ENCODE measurements at regions not wholly inside any gene's neighbourhood (a gene's known extent, or its start where the extent isn't known, plus 50 kb on each side); places are given as distances from the start of the nearest gene placed in this dataset.
A peak's percentile ranks its signal among the peaks of the same experiment; 100 is the strongest.

DNA sequence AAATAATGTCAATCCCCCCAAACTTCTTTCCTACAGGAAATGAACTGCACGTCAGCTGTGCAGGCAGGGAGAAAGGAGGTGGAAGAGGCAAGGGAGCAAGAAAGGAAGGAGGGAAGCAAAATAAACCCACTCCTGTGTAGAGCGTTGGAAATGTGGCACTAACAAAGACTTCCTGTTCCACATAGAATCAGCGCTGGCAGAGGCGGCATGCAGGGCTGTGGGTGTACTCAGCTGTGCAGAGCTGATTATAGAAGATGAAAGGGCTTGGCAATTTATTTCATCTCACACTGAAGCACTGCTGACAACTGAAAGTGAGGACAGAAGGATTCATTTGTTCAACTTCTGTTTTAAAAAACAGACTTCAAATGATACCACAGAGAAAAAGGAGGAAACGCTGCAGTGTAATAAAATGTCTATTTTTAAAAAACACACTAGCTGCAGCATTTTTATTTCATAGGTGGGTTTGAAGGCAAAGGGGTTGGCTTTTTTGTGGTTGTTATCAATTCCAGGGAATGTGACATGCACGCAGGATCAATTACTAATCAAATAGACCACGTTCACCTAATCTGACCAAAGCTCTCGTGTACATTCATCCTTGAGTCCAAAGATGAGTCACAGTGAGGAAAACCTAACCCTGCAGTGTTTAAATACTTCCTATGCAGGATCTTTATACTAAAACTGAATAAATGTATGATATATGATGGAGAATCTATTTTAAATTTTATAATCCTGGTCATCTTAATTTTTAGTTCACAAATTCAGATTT lies 583.5 kb downstream of the ZNF608 start:
- intact Hi-C loops (cut with micrococcal nuclease), result no loop called here
- Histone ChIP-seq H4K20me1 (ENCODE audit: insufficient read depth, low read length) (no peaks in the 10 kb centered on the region), H3K9me3 (replicated peaks in 1 of 2; ENCODE audit: control insufficient read depth in 1 of 2, insufficient read depth in 1 of 2, low read length in 2 of 2) (no peaks in the 10 kb centered on the region), H3K4me1 (ENCODE audit: control insufficient read depth in 1 of 2, insufficient read depth in 2 of 2, low read length in 2 of 2) (peaks cover 0 to 4% of the 10 kb centered on the region in 2 donors), H3K36me3 (replicated peaks in 1 of 2; ENCODE audit: control insufficient read depth in 1 of 2, insufficient read depth in 2 of 2, low read length in 2 of 2) (no peaks in the 10 kb centered on the region), H3K79me2 (ENCODE audit: insufficient read depth, low read length) (no peaks in the 10 kb centered on the region), H3K4me2 (replicated peaks; ENCODE audit: extremely low read depth, low read length, poor library complexity, severe bottlenecking) (peak overlapping the region; percentile 8), H3K9ac (ENCODE audit: insufficient read depth, low read length, poor library complexity, severe bottlenecking) (no peak overlapping the region), H3K27ac (ENCODE audit: low read depth in 1 of 2, low read length in 2 of 2) (no peak overlapping the region), H3K27me3 (ENCODE audit: control insufficient read depth in 2 of 2, insufficient read depth in 2 of 2, low read length in 2 of 2) (no peaks in the 10 kb centered on the region), H3K4me3 (replicated peaks in 1 of 3; ENCODE audit: low read depth in 2 of 3, low read length in 3 of 3) (peak overlapping the region in 2 of 3 experiments; percentile 9 to 29), H2AFZ (ENCODE audit: insufficient read depth, low read depth, low read length, poor library complexity, severe bottlenecking) (peak overlapping the region; percentile 26)
- no peak for DNase-seq
- WGBS (ENCODE audit: insufficient coverage), result 0% methylated on average over 1 of the region's 8 CpGs
- TF ChIP-seq, protein P1, sequence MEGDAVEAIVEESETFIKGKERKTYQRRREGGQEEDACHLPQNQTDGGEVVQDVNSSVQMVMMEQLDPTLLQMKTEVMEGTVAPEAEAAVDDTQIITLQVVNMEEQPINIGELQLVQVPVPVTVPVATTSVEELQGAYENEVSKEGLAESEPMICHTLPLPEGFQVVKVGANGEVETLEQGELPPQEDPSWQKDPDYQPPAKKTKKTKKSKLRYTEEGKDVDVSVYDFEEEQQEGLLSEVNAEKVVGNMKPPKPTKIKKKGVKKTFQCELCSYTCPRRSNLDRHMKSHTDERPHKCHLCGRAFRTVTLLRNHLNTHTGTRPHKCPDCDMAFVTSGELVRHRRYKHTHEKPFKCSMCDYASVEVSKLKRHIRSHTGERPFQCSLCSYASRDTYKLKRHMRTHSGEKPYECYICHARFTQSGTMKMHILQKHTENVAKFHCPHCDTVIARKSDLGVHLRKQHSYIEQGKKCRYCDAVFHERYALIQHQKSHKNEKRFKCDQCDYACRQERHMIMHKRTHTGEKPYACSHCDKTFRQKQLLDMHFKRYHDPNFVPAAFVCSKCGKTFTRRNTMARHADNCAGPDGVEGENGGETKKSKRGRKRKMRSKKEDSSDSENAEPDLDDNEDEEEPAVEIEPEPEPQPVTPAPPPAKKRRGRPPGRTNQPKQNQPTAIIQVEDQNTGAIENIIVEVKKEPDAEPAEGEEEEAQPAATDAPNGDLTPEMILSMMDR (IDR thresholded peaks at IDR 0.05), result no peak
- Mint-ChIP-seq H3K4me1 (peaks cover 9% of the 10 kb centered on the region), H3K9me3 (no peaks in the 10 kb centered on the region), H3K36me3 (no peaks in the 10 kb centered on the region), H3K27ac (peak overlapping the region in 3 of 7 donors; percentile 43 to 71 (median 43)), H3K27me3 (ENCODE audit: low read depth in 3 of 3) (peaks cover 0 to 3% (median 0%) of the 10 kb centered on the region in 3 donors), H3K4me3 (peak overlapping the region; percentile 65 to 84)

DNA sequence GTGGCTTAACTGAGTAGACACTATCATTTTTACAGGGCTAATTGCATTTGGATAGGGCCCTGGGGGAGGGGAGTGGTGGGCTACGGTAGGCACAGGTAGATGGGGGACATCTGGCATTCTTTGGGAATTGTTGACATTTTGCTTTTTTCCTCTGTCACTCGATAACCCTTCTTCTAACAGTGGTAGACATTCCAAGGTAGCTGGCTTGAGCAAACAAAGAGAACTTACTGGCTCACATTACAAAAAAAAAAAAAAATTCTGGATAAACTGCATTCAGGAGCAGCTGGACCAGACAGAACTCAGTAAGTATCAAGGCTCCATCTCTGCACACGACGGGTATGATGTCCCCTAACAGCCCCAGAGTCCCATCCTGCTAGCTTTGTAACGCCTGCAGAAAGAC lies 585.2 kb downstream of the ZNF608 start:
- no peak overlapping the region for H3K4me3 Mint-ChIP-seq
- H3K27me3 Mint-ChIP-seq (ENCODE audit: low read depth in 3 of 3), result peaks cover 0 to 3% (median 0%) of the 10 kb centered on the region in 3 donors
- Histone ChIP-seq H4K20me1 (ENCODE audit: insufficient read depth, low read length) (no peaks in the 10 kb centered on the region), H3K9ac (ENCODE audit: insufficient read depth, low read length, poor library complexity, severe bottlenecking) (no peak overlapping the region), H3K36me3 (replicated peaks in 1 of 2; ENCODE audit: control insufficient read depth in 1 of 2, insufficient read depth in 2 of 2, low read length in 2 of 2) (no peaks in the 10 kb centered on the region), H3K4me1 (ENCODE audit: control insufficient read depth in 1 of 2, insufficient read depth in 2 of 2, low read length in 2 of 2) (peaks cover 0 to 4% of the 10 kb centered on the region in 2 donors), H2AFZ (ENCODE audit: insufficient read depth, low read depth, low read length, poor library complexity, severe bottlenecking) (no peak overlapping the region), H3K4me3 (replicated peaks in 1 of 3; ENCODE audit: low read depth in 2 of 3, low read length in 3 of 3) (no peak overlapping the region), H3K27ac (ENCODE audit: low read depth in 1 of 2, low read length in 2 of 2) (no peak overlapping the region), H3K79me2 (ENCODE audit: insufficient read depth, low read length) (no peaks in the 10 kb centered on the region), H3K9me3 (replicated peaks in 1 of 2; ENCODE audit: control insufficient read depth in 1 of 2, insufficient read depth in 1 of 2, low read length in 2 of 2) (no peaks in the 10 kb centered on the region), H3K4me2 (replicated peaks; ENCODE audit: extremely low read depth, low read length, poor library complexity, severe bottlenecking) (no peak overlapping the region), H3K27me3 (ENCODE audit: control insufficient read depth in 2 of 2, insufficient read depth in 2 of 2, low read length in 2 of 2) (no peaks in the 10 kb centered on the region)
- H3K9me3 Mint-ChIP-seq, result no peaks in the 10 kb centered on the region
- 90% methylated on average over 3 of the region's 5 CpGs for WGBS (ENCODE audit: insufficient coverage)
- H3K27ac Mint-ChIP-seq, result no peak overlapping the region
- intact Hi-C loops (cut with micrococcal nuclease), result no loop called here
- TF ChIP-seq, protein P1 (IDR thresholded peaks at IDR 0.05), result no peak
- DNase-seq, result no peak
- no peaks in the 10 kb centered on the region for H3K36me3 Mint-ChIP-seq
- peaks cover 14% of the 10 kb centered on the region for H3K4me1 Mint-ChIP-seq

All from CD14-positive monocyte (primary cell).